Liver (tissue), 3 donors: ENCODE measurements at regions not wholly inside any gene's neighbourhood (a gene's known extent, or its start where the extent isn't known, plus 50 kb on each side); places are given as distances from the start of the nearest gene placed in this dataset.

Experiments used
- ATF3 ChIP-seq: IDR thresholded peaks from 2 replicates; pipeline ENCODE4 v1.6.1; 2016; ENCODE audit warnings: antibody characterized with exemption
- CTCF ChIP-seq: fragments of 150-350 bp; IDR thresholded peaks from 2 replicates; pipeline ENCODE4 v1.5.1; 2017; ENCODE audit warnings: improper control_type of control experiment, low read depth, low read length; ENCODE audit not compliant: missing input control
- EGR1 ChIP-seq, 2 donors: IDR thresholded peaks; 2 replicates each; pipeline ENCODE4 v1.6.1; 2016 to 2018; ENCODE audit warnings: antibody characterized with exemption in 2 of 2, low read depth in 2 of 2
- GABPA ChIP-seq, 2 donors: IDR thresholded peaks in 1 of 2; conservative IDR thresholded peaks in 1 of 2; 2 replicates each; pipeline ENCODE4 v1.6.1; 2016; ENCODE audit warnings: antibody characterized with exemption in 2 of 2, mild to moderate bottlenecking in 1 of 2, moderate library complexity in 1 of 2
- HNF4A ChIP-seq, 2 donors: conservative IDR thresholded peaks; 2 replicates each; pipeline ENCODE4 v1.6.1; 2016; ENCODE audit warnings: antibody characterized with exemption in 2 of 2, mild to moderate bottlenecking in 2 of 2
- HNF4G ChIP-seq: IDR thresholded peaks from 2 replicates; pipeline ENCODE4 v1.6.1; 2016; ENCODE audit warnings: antibody characterized with exemption
- JUND ChIP-seq, 2 donors: IDR thresholded peaks; 2 replicates each; pipeline ENCODE4 v1.6.1; 2016; ENCODE audit warnings: antibody characterized with exemption in 2 of 2
- MAX ChIP-seq: IDR thresholded peaks from 2 replicates; pipeline ENCODE4 v1.6.1; 2016; ENCODE audit warnings: antibody characterized with exemption
- RAD21 ChIP-seq, 2 donors: IDR thresholded peaks; 2 replicates each; pipeline ENCODE4 v1.6.1; 2016; ENCODE audit warnings: antibody characterized with exemption in 2 of 2, mild to moderate bottlenecking in 2 of 2
- REST ChIP-seq: IDR thresholded peaks from 2 replicates; pipeline ENCODE4 v1.6.1; 2016; ENCODE audit warnings: antibody characterized with exemption, mild to moderate bottlenecking
- SP1 ChIP-seq: IDR thresholded peaks from 2 replicates; pipeline ENCODE4 v1.6.1; 2018; ENCODE audit warnings: antibody characterized with exemption, mild to moderate bottlenecking
- YY1 ChIP-seq: IDR thresholded peaks from 2 replicates; pipeline ENCODE4 v1.6.1; 2016; ENCODE audit warnings: antibody characterized with exemption, mild to moderate bottlenecking
- donor health status: healthy.
- donor health status: healthy.

- TF ChIP-seq CTCF (no peak), MAX (no peak), GABPA (IDR thresholded peaks at IDR 0.05 in 1 of 2, conservative IDR thresholded peaks at IDR 0.05 in 1 of 2) (no peak), EGR1 (IDR thresholded peaks at IDR 0.05; ENCODE audit: low read depth in 2 of 2) (no peak), HNF4G (no peak), HNF4A (conservative IDR thresholded peaks at IDR 0.05) (no peak), JUND (IDR thresholded peaks at IDR 0.05) (no peak), ATF3 (no peak), SP1 (no peak), RAD21 (IDR thresholded peaks at IDR 0.05) (no peak), REST (no peak), YY1 (no peak)
Observed at GRCh38 chr10:62934258-62934657, 118.1 kb upstream of the EGR2 start.
